ENCODE measurements at regions not wholly inside any gene's neighbourhood (a gene's known extent, or its start where the extent isn't known, plus 50 kb on each side); places are given as distances from the start of the nearest gene placed in this dataset.

- no peak for DNase-seq (ENCODE audit: low read depth)
Measured at GRCh38 chr6:71556141-71556540, 267.5 kb downstream of the OGFRL1 start.

GRCh38 chr6:71558974-71559373 lies 270.4 kb downstream of the OGFRL1 start:
- H3K27me3 ChIP-seq (ENCODE audit: control insufficient read depth, insufficient read depth, low read length), result no peaks in the 10 kb centered on the region
- no peaks in the 10 kb centered on the region for H3K36me3 ChIP-seq (ENCODE audit: control insufficient read depth, insufficient read depth, low read length)
- no peak overlapping the region for H3K4me3 ChIP-seq (ENCODE audit: low read depth, low read length)
- no peak for DNase-seq (ENCODE audit: low read depth)
- no peak for TF ChIP-seq CTCF (IDR thresholded peaks at IDR 0.05; ENCODE audit: insufficient read depth, low read length, poor library complexity, severe bottlenecking)

More at GRCh38 chr6:71556141-71556540, 267.5 kb downstream of the OGFRL1 start:
- no peaks in the 10 kb centered on the region for H3K36me3 ChIP-seq (ENCODE audit: control insufficient read depth, insufficient read depth, low read length)
- TF ChIP-seq CTCF (IDR thresholded peaks at IDR 0.05; ENCODE audit: insufficient read depth, low read length, poor library complexity, severe bottlenecking), result no peak
- no peaks in the 10 kb centered on the region for H3K27me3 ChIP-seq (ENCODE audit: control insufficient read depth, insufficient read depth, low read length)
- H3K4me3 ChIP-seq (ENCODE audit: low read depth, low read length), result no peak overlapping the region

GRCh38 chr6:71567562-71567961 lies 279.0 kb downstream of the OGFRL1 start:
- DNase-seq (ENCODE audit: low read depth), result no peak

GRCh38 chr6:71577766-71578165 lies 289.2 kb downstream of the OGFRL1 start:
- DNase-seq (ENCODE audit: low read depth), result no peak
- no peak for TF ChIP-seq CTCF (IDR thresholded peaks at IDR 0.05; ENCODE audit: insufficient read depth, low read length, poor library complexity, severe bottlenecking)

More at GRCh38 chr6:71567562-71567961, 279.0 kb downstream of the OGFRL1 start:
- H3K4me3 ChIP-seq (ENCODE audit: low read depth, low read length), result no peak overlapping the region
- TF ChIP-seq CTCF (IDR thresholded peaks at IDR 0.05; ENCODE audit: insufficient read depth, low read length, poor library complexity, severe bottlenecking), result no peak
- H3K36me3 ChIP-seq (ENCODE audit: control insufficient read depth, insufficient read depth, low read length), result no peaks in the 10 kb centered on the region
- no peaks in the 10 kb centered on the region for H3K27me3 ChIP-seq (ENCODE audit: control insufficient read depth, insufficient read depth, low read length)

GRCh38 chr6:71579902-71580301 lies 291.3 kb downstream of the OGFRL1 start:
- Histone ChIP-seq H3K27me3 (ENCODE audit: control insufficient read depth, insufficient read depth, low read length) (no peaks in the 10 kb centered on the region), H3K36me3 (ENCODE audit: control insufficient read depth, insufficient read depth, low read length) (no peaks in the 10 kb centered on the region), H3K4me3 (ENCODE audit: low read depth, low read length) (no peak overlapping the region)
- no peak for TF ChIP-seq CTCF (IDR thresholded peaks at IDR 0.05; ENCODE audit: insufficient read depth, low read length, poor library complexity, severe bottlenecking)
- DNase-seq (ENCODE audit: low read depth), result no peak

More at GRCh38 chr6:71577766-71578165, 289.2 kb downstream of the OGFRL1 start:
- H3K27me3 ChIP-seq (ENCODE audit: control insufficient read depth, insufficient read depth, low read length), result no peaks in the 10 kb centered on the region
- H3K36me3 ChIP-seq (ENCODE audit: control insufficient read depth, insufficient read depth, low read length), result no peaks in the 10 kb centered on the region
- H3K4me3 ChIP-seq (ENCODE audit: low read depth, low read length), result no peak overlapping the region

GRCh38 chr6:71582820-71583219 lies 294.2 kb downstream of the OGFRL1 start:
- H3K27me3 ChIP-seq (ENCODE audit: control insufficient read depth, insufficient read depth, low read length), result no peaks in the 10 kb centered on the region
- no peak for TF ChIP-seq CTCF (IDR thresholded peaks at IDR 0.05; ENCODE audit: insufficient read depth, low read length, poor library complexity, severe bottlenecking)
- H3K36me3 ChIP-seq (ENCODE audit: control insufficient read depth, insufficient read depth, low read length), result no peaks in the 10 kb centered on the region
- no peak for DNase-seq (ENCODE audit: low read depth)
- no peak overlapping the region for H3K4me3 ChIP-seq (ENCODE audit: low read depth, low read length)
